NCI-H1694 treated with DMSO at 0.1 percent for 48 hours (cell line): ENCODE measurements at regions not wholly inside any gene's neighbourhood (a gene's known extent, or its start where the extent isn't known, plus 50 kb on each side); places are given as distances from the start of the nearest gene placed in this dataset.
"Not testable (repeated sequence)": the region's sequence is repeated elsewhere in the genome, so short reads cannot be mapped to it uniquely, and the experiment has no call there.

Source experiments
- DNase-seq: peaks from one replicate; lab custom pipeline; 2025; lab: John Stamatoyannopoulos, UW

GRCh38 chr1:29767769-29768425 is 531.6 kb downstream of the PTPRU start:
- DNase-seq, result no peak

- DNase-seq, result no peak
These were observed 530.9 kb downstream of the PTPRU start for GRCh38 chr1:29767088-29767685.

GRCh38 chr1:29762635-29763034 is 526.3 kb downstream of the PTPRU start:
- DNase-seq, result no peak

- DNase-seq, result no peak
These were observed 525.0 kb downstream of the PTPRU start for GRCh38 chr1:29761159-29761928.

- DNase-seq, result no peak
These were observed 523.8 kb downstream of the PTPRU start for GRCh38 chr1:29760067-29760564.

GRCh38 chr1:29758781-29759499 is 522.6 kb downstream of the PTPRU start:
- no peak for DNase-seq

GRCh38 chr1:29757866-29758780 is 521.8 kb downstream of the PTPRU start:
- no peak for DNase-seq

- no peak for DNase-seq
These were observed 520.8 kb downstream of the PTPRU start for GRCh38 chr1:29756901-29757725.

- no peak for DNase-seq
These were observed 520.2 kb downstream of the PTPRU start for GRCh38 chr1:29756498-29756897.

- DNase-seq, result no peak
These were observed 519.8 kb downstream of the PTPRU start for GRCh38 chr1:29756085-29756484.

GRCh38 chr1:29755412-29756015 is 519.2 kb downstream of the PTPRU start:
- not testable (repeated sequence) for DNase-seq

- DNase-seq, result peak; percentile 22
These were observed 518.5 kb downstream of the PTPRU start for GRCh38 chr1:29754573-29755375.

- peak; percentile 63 for DNase-seq
These were observed 517.6 kb downstream of the PTPRU start for GRCh38 chr1:29753771-29754572.

GRCh38 chr1:29753244-29753643 is 516.9 kb downstream of the PTPRU start:
- DNase-seq, result no peak

GRCh38 chr1:29752141-29752540 is 515.8 kb downstream of the PTPRU start:
- no peak for DNase-seq

GRCh38 chr1:29749024-29749945 is 513.0 kb downstream of the PTPRU start:
- DNase-seq, result no peak

- DNase-seq, result no peak
These were observed 510.9 kb downstream of the PTPRU start for GRCh38 chr1:29747196-29747595.
